Bronchial epithelial cell (primary cell): ENCODE measurements at regions not wholly inside any gene's neighbourhood (a gene's known extent, or its start where the extent isn't known, plus 50 kb on each side); places are given as distances from the start of the nearest gene placed in this dataset.

Experiments
- DNase-seq: peaks from one replicate; pipeline ENCODE4 v3.0.0-alpha.2; 2010; ENCODE audit warnings: low read depth
- FAIRE-seq: peaks from 2 replicates; lab custom pipeline; 2011; peaks lifted over from hg19 to GRCh38; lab: Jason Lieb, UNC
- H3K27me3 ChIP-seq: 2 replicates; pipeline ENCODE4 v1.5.1; 2011; ENCODE audit warnings: low read length; ENCODE audit not compliant: control insufficient read depth, insufficient read depth
- H3K36me3 ChIP-seq: 2 replicates; pipeline ENCODE4 v1.5.1; 2011; ENCODE audit warnings: low read length; ENCODE audit not compliant: control insufficient read depth, insufficient read depth
- H3K4me3 ChIP-seq: 2 replicates; pipeline ENCODE4 v1.5.1; 2011; ENCODE audit warnings: mild to moderate bottlenecking, low read depth, low read length, control low read depth
- TF ChIP-seq, protein P1 (sequence below): IDR thresholded peaks from 2 replicates; pipeline ENCODE4 v1.5.1; 2011; ENCODE audit warnings: mild to moderate bottlenecking, moderate library complexity, low read length, control low read depth, inconsistent platforms; ENCODE audit not compliant: insufficient read depth, severe bottlenecking

DNA sequence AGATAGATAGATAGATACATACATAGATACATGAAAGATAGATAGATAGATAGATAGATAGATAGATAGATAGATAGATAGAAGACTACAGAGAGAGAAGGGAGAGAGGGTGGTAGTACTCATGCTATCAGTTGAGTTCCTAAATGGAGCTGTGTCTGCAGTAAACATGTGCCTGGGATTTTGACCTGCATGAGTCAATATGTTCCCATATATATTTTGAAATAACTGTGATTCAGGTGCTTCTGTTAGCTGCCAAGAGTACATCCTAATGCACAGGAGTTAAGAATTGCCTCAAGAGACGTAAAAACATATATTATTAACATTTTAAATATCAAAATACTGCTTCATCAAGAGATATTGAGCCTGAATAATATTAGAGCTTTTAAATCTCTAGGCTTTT is 379.4 kb downstream of the GRXCR1 start:
- FAIRE-seq (no peak), DNase-seq (peak; percentile 72)
- H3K27me3 ChIP-seq, result no peaks in the 10 kb centered on the region
- TF ChIP-seq, protein P1, sequence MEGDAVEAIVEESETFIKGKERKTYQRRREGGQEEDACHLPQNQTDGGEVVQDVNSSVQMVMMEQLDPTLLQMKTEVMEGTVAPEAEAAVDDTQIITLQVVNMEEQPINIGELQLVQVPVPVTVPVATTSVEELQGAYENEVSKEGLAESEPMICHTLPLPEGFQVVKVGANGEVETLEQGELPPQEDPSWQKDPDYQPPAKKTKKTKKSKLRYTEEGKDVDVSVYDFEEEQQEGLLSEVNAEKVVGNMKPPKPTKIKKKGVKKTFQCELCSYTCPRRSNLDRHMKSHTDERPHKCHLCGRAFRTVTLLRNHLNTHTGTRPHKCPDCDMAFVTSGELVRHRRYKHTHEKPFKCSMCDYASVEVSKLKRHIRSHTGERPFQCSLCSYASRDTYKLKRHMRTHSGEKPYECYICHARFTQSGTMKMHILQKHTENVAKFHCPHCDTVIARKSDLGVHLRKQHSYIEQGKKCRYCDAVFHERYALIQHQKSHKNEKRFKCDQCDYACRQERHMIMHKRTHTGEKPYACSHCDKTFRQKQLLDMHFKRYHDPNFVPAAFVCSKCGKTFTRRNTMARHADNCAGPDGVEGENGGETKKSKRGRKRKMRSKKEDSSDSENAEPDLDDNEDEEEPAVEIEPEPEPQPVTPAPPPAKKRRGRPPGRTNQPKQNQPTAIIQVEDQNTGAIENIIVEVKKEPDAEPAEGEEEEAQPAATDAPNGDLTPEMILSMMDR, result no peak
- H3K36me3 ChIP-seq, result no peaks in the 10 kb centered on the region
- no peak overlapping the region for H3K4me3 ChIP-seq

DNA sequence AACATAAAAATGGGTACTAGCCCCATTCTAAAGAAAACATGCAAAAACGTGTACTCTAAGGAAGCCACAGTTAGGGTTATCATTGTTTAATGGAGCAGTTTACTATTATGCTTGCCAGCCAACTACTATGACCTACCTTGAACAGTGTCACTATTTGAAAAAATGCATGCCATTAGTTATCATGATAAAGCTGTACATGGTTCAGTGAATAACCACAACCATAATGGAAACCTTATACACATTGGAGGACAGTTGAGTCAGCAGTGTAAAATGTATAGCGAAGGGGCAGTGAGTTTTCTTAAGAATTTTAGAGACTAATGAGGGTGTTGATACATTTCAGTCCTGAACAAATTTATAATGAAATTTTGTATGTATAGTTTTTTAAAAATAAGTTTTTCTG is 381.9 kb downstream of the GRXCR1 start:
- TF ChIP-seq, protein P1, result no peak
- Histone ChIP-seq H3K4me3 (no peak overlapping the region), H3K27me3 (no peaks in the 10 kb centered on the region), H3K36me3 (no peaks in the 10 kb centered on the region)
- FAIRE-seq, result no peak
- DNase-seq, result no peak

DNA sequence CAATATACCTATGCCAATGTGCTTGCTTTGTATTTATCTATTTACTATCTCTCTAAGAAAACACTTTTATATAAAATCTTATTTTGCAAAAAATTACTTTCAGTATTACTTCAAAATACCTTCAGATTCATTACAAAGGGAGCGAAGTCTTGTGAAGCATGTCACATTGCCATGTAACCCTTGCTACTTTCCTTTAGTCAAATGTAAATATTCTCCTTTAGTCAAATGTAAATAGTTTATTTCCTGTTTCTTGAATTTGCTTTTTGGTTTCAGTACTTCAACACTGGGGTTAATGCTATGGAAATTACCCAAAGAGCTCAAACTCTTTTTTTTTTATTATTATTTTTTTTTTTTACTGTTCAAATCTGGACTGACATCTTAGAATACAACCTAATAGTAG is 383.3 kb downstream of the GRXCR1 start:
- FAIRE-seq (no peak), DNase-seq (no peak)
- TF ChIP-seq, protein P1, result no peak
- no peak overlapping the region for H3K4me3 ChIP-seq
- no peaks in the 10 kb centered on the region for H3K36me3 ChIP-seq
- no peaks in the 10 kb centered on the region for H3K27me3 ChIP-seq

DNA sequence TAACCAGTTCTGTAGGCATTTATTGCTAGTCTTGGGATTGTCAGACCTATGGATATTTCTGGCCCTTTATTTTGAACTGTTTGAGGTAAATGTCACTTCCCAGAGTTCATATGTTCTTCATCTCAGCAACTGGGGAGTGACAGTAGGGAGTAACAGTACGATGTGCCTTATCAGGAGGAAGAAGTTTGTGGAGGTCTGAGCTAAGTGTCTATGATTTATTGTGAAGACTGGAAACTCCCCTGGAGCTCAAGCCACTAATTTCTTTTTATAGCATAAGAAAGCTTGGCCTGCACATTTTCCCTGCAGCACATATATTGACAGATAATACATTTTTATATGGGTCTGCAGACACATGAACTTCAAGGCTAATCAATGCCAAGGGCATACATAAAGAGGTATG is 383.8 kb downstream of the GRXCR1 start:
- TF ChIP-seq, protein P1, result no peak
- Histone ChIP-seq H3K27me3 (no peaks in the 10 kb centered on the region), H3K4me3 (no peak overlapping the region), H3K36me3 (no peaks in the 10 kb centered on the region)
- DNase-seq (no peak), FAIRE-seq (no peak)

DNA sequence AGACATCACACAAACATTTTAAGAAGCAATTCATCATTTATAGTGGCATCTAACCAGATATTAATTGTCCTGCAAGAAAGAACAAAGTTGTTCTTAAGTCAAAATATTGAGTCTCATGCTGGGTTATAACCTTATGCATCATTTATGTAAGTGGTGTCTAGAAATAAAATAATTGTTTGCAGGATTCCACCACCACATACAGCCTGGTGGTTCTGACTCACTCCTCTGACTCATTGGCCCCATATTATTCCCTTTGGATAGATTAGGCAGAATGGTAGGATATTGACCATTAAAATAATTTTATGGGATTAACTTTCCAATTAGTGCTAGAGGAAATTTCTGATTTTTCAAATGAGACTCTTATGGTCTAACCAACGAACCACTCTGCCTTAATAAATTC is 384.5 kb downstream of the GRXCR1 start:
- Histone ChIP-seq H3K27me3 (no peaks in the 10 kb centered on the region), H3K36me3 (no peaks in the 10 kb centered on the region), H3K4me3 (no peak overlapping the region)
- TF ChIP-seq, protein P1, result no peak
- FAIRE-seq, result no peak
- DNase-seq, result peak; percentile 69

DNA sequence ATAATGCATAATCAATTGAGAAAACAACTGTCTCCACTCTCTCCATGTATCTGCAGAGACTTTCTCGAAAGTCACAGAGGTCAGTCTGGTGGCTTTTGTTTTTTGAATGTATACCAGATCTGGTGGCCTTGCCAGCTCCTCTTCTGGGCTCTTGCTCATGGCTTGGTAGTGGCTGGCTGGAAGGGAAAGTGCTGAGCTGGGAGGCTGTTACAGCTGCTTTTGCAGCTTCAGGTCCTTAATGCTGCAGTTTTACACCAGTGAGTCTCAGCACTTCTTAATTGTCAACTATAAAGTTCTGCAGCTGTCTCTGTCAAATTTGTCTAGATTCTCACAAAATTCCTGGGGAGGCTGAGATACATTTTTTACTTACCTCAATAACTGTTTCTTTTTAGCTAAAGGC is 390.0 kb downstream of the GRXCR1 start:
- Histone ChIP-seq H3K27me3 (no peaks in the 10 kb centered on the region), H3K4me3 (no peak overlapping the region), H3K36me3 (no peaks in the 10 kb centered on the region)
- TF ChIP-seq, protein P1, result no peak
- no peak for DNase-seq
- FAIRE-seq, result no peak
